ENCODE measurements at regions not wholly inside any gene's neighbourhood (a gene's known extent, or its start where the extent isn't known, plus 50 kb on each side); places are given as distances from the start of the nearest gene placed in this dataset.

DNA sequence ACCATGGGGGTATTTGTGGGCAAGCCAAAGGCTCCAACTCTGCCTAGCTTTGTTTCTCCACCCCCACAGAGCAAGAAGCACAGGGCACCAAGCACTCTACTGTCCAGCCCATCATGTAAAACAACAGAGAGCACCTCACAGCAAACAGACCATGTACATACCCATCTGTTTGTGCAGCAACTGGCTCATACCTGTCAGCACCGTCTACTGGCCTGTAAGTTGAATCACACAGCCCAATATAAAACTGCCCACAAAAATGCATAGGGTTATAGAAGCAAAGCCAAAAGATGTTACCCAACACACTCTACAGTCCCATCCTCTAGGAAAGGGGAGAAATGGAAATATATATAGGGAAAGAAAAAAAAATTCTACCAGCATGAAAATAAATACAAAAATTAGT is 139.7 kb upstream of the CPNE4 start:
- no peak for TF ChIP-seq POLR2A (IDR thresholded peaks at IDR 0.05; ENCODE audit: low read length)
- no peak for TF ChIP-seq GATA1 (IDR thresholded peaks at IDR 0.05; ENCODE audit: low read depth, low read length)
